Keratinocyte (primary cell): ENCODE measurements at regions not wholly inside any gene's neighbourhood (a gene's known extent, or its start where the extent isn't known, plus 50 kb on each side); places are given as distances from the start of the nearest gene placed in this dataset.

ENCODE experiments used
- DNase-seq: peaks from one replicate; pipeline ENCODE4 v3.0.0-alpha.2; 2011; ENCODE audit warnings: low read depth, missing footprints, low spot score
- FAIRE-seq: peaks from 2 replicates; lab custom pipeline; 2011; peaks lifted over from hg19 to GRCh38; lab: Jason Lieb, UNC
- H2AFZ ChIP-seq: 2 replicates; pipeline ENCODE4 v1.6.0; 2012; ENCODE audit warnings: low read length, control low read depth, inconsistent platforms; ENCODE audit not compliant: control insufficient read depth
- H3K27ac ChIP-seq: 2 replicates; pipeline ENCODE4 v1.5.1; 2011; ENCODE audit warnings: low read length; ENCODE audit not compliant: control insufficient read depth, insufficient read depth
- H3K27me3 ChIP-seq: 3 replicates; pipeline ENCODE4 v1.6.0; 2011; ENCODE audit warnings: low read length; ENCODE audit not compliant: control insufficient read depth, insufficient read depth; ENCODE audit errors: extremely low read depth
- H3K36me3 ChIP-seq, 2 experiments: 2 replicates in 1 of 2; 3 replicates in 1 of 2; pipeline ENCODE4 v1.5.1; 2011; ENCODE audit warnings: low read length in 2 of 2, mild to moderate bottlenecking in 1 of 2; ENCODE audit not compliant: control insufficient read depth in 2 of 2, insufficient read depth in 2 of 2; ENCODE audit errors: extremely low read depth in 1 of 2
- H3K4me1 ChIP-seq: 3 replicates; pipeline ENCODE4 v1.5.1; 2011; ENCODE audit warnings: low read length; ENCODE audit not compliant: control insufficient read depth, insufficient read depth; ENCODE audit errors: extremely low read depth
- H3K4me2 ChIP-seq: 3 replicates; pipeline ENCODE4 v1.6.0; 2011; ENCODE audit warnings: low read depth, low read length; ENCODE audit not compliant: control insufficient read depth, insufficient read depth; ENCODE audit errors: extremely low read depth
- H3K4me3 ChIP-seq, 3 experiments: fragments of 200-600 bp in 1 of 3; sonication (generic) in 1 of 3; 2 replicates in 2 of 3; 3 replicates in 1 of 3; pipeline ENCODE4 v1.5.1; 2011 to 2016; ENCODE audit warnings: low read length in 3 of 3, mild to moderate bottlenecking in 3 of 3, control low read depth in 2 of 3, inconsistent platforms in 1 of 3, low read depth in 1 of 3, mixed read lengths in 1 of 3, mixed run types in 1 of 3, moderate library complexity in 1 of 3; ENCODE audit not compliant: control insufficient read depth in 2 of 3, insufficient read depth in 2 of 3; ENCODE audit errors: extremely low read depth in 1 of 3
- H3K79me2 ChIP-seq: 2 replicates; pipeline ENCODE4 v1.6.0; 2012; ENCODE audit warnings: low read length; ENCODE audit not compliant: control insufficient read depth, insufficient read depth
- H3K9ac ChIP-seq: 3 replicates; pipeline ENCODE4 v1.6.0; 2011; ENCODE audit warnings: low read length; ENCODE audit not compliant: control insufficient read depth, insufficient read depth; ENCODE audit errors: extremely low read depth
- H3K9me1 ChIP-seq: 3 replicates; pipeline ENCODE4 v1.6.0; 2011; ENCODE audit warnings: low read length; ENCODE audit not compliant: control insufficient read depth, insufficient read depth; ENCODE audit errors: extremely low read depth
- H3K9me3 ChIP-seq: 2 replicates; pipeline ENCODE4 v1.5.1; 2012; ENCODE audit warnings: low read depth, low read length; ENCODE audit not compliant: control insufficient read depth
- H4K20me1 ChIP-seq: 3 replicates; pipeline ENCODE4 v1.6.0; 2011; ENCODE audit warnings: low read length; ENCODE audit not compliant: control insufficient read depth, insufficient read depth; ENCODE audit errors: extremely low read depth
- CTCF ChIP-seq, 3 experiments: IDR thresholded peaks in 1 of 3; conservative IDR thresholded peaks in 1 of 3; optimal IDR thresholded peaks in 1 of 3; 2 replicates in 2 of 3; 3 replicates in 1 of 3; pipeline versions ENCODE3 to v1.5.1; 2011; ENCODE audit warnings: low read length in 3 of 3, mild to moderate bottlenecking in 3 of 3, moderate library complexity in 2 of 3, control low read depth in 1 of 3, inconsistent platforms in 1 of 3; ENCODE audit not compliant: insufficient read depth in 2 of 3; ENCODE audit errors: extremely low read depth in 1 of 3
- EZH2 ChIP-seq: IDR thresholded peaks from one replicate; pipeline ENCODE4 v1.6.1; 2012; ENCODE audit warnings: inconsistent platforms, mild to moderate bottlenecking, low read length, moderate library complexity
- dilution Hi-C: fragments of 300-500 bp; cut with MboI; formaldehyde crosslinking; loops from one replicate; pipeline ENCODE4 v1.7.0; 2020; ENCODE audit warnings: low sequenced_read_pairs; ENCODE audit not compliant: extremely low pct_ligation_motif_present

GRCh38 chr13:103754783-103755182 is 688.6 kb upstream of the SLC10A2 start:
- Histone ChIP-seq H2AFZ (no peak overlapping the region), H3K27ac (no peak overlapping the region), H3K79me2 (no peaks in the 10 kb centered on the region), H3K9ac (no peak overlapping the region), H3K27me3 (no peaks in the 10 kb centered on the region), H4K20me1 (no peaks in the 10 kb centered on the region), H3K4me1 (no peaks in the 10 kb centered on the region), H3K4me3 (no peak overlapping the region), H3K36me3 (no peaks in the 10 kb centered on the region), H3K4me2 (no peak overlapping the region), H3K9me3 (no peaks in the 10 kb centered on the region), H3K9me1 (no peaks in the 10 kb centered on the region)
- FAIRE-seq (no peak), DNase-seq (no peak)
- dilution Hi-C loops = no loop called here
- TF ChIP-seq CTCF (optimal IDR thresholded peaks at IDR 0.05 in 1 of 3, IDR thresholded peaks at IDR 0.05 in 1 of 3, conservative IDR thresholded peaks at IDR 0.05 in 1 of 3; ENCODE audit: extremely low read depth in 1 of 3, insufficient read depth in 2 of 3, low read length in 3 of 3) (no peak), EZH2 (no peak)

- Histone ChIP-seq H3K9me1 (no peaks in the 10 kb centered on the region), H3K9me3 (no peaks in the 10 kb centered on the region), H3K27ac (no peak overlapping the region), H3K36me3 (no peaks in the 10 kb centered on the region), H4K20me1 (no peaks in the 10 kb centered on the region), H3K9ac (no peak overlapping the region), H3K79me2 (no peaks in the 10 kb centered on the region), H3K4me2 (no peak overlapping the region), H3K4me1 (no peaks in the 10 kb centered on the region), H3K4me3 (no peak overlapping the region), H2AFZ (no peak overlapping the region), H3K27me3 (no peaks in the 10 kb centered on the region)
- dilution Hi-C loops = no loop called here
- TF ChIP-seq EZH2 = no peak
- TF ChIP-seq CTCF (optimal IDR thresholded peaks at IDR 0.05 in 1 of 3, IDR thresholded peaks at IDR 0.05 in 1 of 3, conservative IDR thresholded peaks at IDR 0.05 in 1 of 3; ENCODE audit: extremely low read depth in 1 of 3, insufficient read depth in 2 of 3, low read length in 3 of 3) = no peak
- no peak for FAIRE-seq
- DNase-seq = no peak
Observed at GRCh38 chr13:103734837-103735236, 668.6 kb upstream of the SLC10A2 start.
